ENCODE measurements at regions not wholly inside any gene's neighbourhood (a gene's known extent, or its start where the extent isn't known, plus 50 kb on each side); places are given as distances from the start of the nearest gene placed in this dataset.

DNA sequence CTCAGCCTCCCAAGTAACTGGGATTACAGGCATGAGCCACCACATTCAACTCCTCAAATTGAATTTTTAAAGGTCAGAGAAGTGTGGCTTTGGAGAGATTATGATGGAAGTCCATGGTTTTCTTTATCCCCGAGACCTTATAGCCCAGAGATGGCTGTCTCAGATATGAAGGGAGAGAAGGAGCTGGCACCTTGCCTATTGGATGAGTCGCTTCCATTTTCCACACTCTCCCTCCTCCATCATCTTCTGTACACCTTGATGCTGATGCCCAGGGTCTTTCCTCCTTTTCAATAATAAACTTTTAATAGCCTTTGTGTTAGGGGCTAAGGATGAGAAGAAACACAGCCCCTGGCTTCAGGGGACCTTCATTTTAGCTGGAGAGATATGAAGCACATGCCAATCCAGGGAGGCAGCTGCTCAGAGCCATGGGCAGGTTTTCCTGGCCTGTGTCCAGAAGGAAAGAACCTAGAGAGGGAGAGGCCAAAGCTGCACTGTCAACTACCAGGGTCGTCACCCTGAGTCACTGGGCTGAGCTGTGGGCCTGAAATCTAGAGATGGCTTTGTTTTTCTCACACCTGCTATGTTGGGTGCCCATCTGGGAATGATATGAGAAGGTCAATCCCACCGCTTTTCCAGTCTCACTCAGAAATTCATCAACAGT is 146.0 kb upstream of the SERTAD2 start:
- Histone ChIP-seq H3K4me3 (no peak overlapping the region), H3K36me3 (no peaks in the 10 kb centered on the region), H3K27me3 (replicated peaks; ENCODE audit: insufficient read depth) (no peaks in the 10 kb centered on the region), H3K9me3 (no peaks in the 10 kb centered on the region), H3K4me1 (replicated peaks) (no peaks in the 10 kb centered on the region), H3K27ac (no peak overlapping the region)
- TF ChIP-seq POLR2A (IDR thresholded peaks at IDR 0.05) (no peak), CTCF (IDR thresholded peaks at IDR 0.05) (no peak), POLR2AphosphoS5 (IDR thresholded peaks at IDR 0.05) (no peak)
- intact Hi-C loops (cut with DNase I) = no loop called here
- no peak for DNase-seq (ENCODE audit: low spot score)
- WGBS = 85% methylated on average over 4 of the region's 4 CpGs

DNA sequence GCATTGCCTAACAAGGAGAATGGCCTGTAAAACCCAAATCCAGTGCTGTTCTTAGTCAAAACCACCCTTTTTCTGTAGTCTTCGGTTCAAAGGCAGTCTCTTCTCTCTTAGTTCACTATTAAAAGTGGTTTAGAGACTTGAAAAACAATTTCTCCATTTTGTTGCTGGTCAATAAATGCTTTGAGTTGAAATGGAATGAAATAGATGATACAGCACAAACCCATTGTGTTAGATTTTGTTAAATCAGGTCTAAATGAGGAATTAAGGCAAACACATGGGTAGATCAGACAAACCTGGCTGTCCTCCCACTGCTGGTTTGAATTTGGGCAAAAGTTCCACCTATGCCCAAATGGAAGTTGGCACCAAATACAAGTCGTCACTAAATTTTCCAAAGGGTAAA is 150.1 kb upstream of the SERTAD2 start:
- no peak overlapping the region for H3K27ac ChIP-seq
- H3K36me3 ChIP-seq = no peaks in the 10 kb centered on the region
- WGBS = 87% methylated on average over 2 of the region's 2 CpGs
- H3K27me3 ChIP-seq (replicated peaks; ENCODE audit: insufficient read depth) = no peaks in the 10 kb centered on the region
- no peak for DNase-seq (ENCODE audit: low spot score)
- intact Hi-C loops (cut with DNase I) = no loop called here
- no peaks in the 10 kb centered on the region for H3K4me1 ChIP-seq (replicated peaks)
- TF ChIP-seq POLR2AphosphoS5 (IDR thresholded peaks at IDR 0.05) = no peak
- TF ChIP-seq CTCF (IDR thresholded peaks at IDR 0.05) = no peak
- TF ChIP-seq POLR2A (IDR thresholded peaks at IDR 0.05) = no peak
- H3K9me3 ChIP-seq = no peaks in the 10 kb centered on the region
- H3K4me3 ChIP-seq = no peak overlapping the region

GRCh38 chr2:64804651-64805050 is 150.9 kb upstream of the SERTAD2 start:
- intact Hi-C loops (cut with DNase I) = no loop called here
- DNase-seq (ENCODE audit: low spot score) = no peak
- no peaks in the 10 kb centered on the region for H3K9me3 ChIP-seq
- H3K4me3 ChIP-seq = no peak overlapping the region
- no peaks in the 10 kb centered on the region for H3K36me3 ChIP-seq
- H3K4me1 ChIP-seq (replicated peaks) = no peaks in the 10 kb centered on the region
- TF ChIP-seq POLR2A (IDR thresholded peaks at IDR 0.05) (no peak), CTCF (IDR thresholded peaks at IDR 0.05) (no peak), POLR2AphosphoS5 (IDR thresholded peaks at IDR 0.05) (no peak)
- H3K27ac ChIP-seq = no peak overlapping the region
- WGBS = 94% methylated on average over 3 of the region's 3 CpGs
- H3K27me3 ChIP-seq (replicated peaks; ENCODE audit: insufficient read depth) = no peaks in the 10 kb centered on the region

DNA sequence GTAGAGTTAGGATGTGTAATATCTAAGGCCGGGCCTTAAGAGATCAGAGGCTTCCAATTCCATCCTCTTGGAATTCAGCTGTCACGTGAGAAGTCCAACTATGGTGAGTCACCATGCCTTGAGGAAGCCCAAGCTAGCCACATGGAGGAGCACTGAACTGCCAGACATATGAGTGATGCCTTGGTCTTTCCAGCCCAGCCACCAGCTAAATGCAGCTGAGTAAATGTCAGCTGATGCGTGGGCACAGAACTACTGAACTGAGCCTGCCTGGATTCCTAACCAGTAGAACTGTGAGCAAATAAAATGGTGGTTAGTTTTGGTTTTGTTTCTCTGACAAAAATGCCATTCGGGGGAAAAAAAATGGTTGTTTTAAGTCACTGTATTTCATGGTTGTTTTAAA is 153.7 kb upstream of the SERTAD2 start:
- Histone ChIP-seq H3K27ac (no peak overlapping the region), H3K4me1 (replicated peaks) (no peaks in the 10 kb centered on the region), H3K9me3 (no peaks in the 10 kb centered on the region), H3K4me3 (no peak overlapping the region), H3K27me3 (replicated peaks; ENCODE audit: insufficient read depth) (no peaks in the 10 kb centered on the region), H3K36me3 (no peaks in the 10 kb centered on the region)
- intact Hi-C loops (cut with DNase I) = no loop called here
- 84% methylated on average over 4 of the region's 4 CpGs for WGBS
- no peak for DNase-seq (ENCODE audit: low spot score)
- TF ChIP-seq POLR2A (IDR thresholded peaks at IDR 0.05) (no peak), POLR2AphosphoS5 (IDR thresholded peaks at IDR 0.05) (no peak), CTCF (IDR thresholded peaks at IDR 0.05) (no peak)

- Histone ChIP-seq H3K27ac (no peak overlapping the region), H3K4me3 (no peak overlapping the region), H3K27me3 (replicated peaks; ENCODE audit: insufficient read depth) (no peaks in the 10 kb centered on the region), H3K4me1 (replicated peaks) (no peaks in the 10 kb centered on the region), H3K9me3 (no peaks in the 10 kb centered on the region), H3K36me3 (no peaks in the 10 kb centered on the region)
- WGBS = 74% methylated on average over 2 of the region's 2 CpGs
- TF ChIP-seq CTCF (IDR thresholded peaks at IDR 0.05) (no peak), POLR2AphosphoS5 (IDR thresholded peaks at IDR 0.05) (no peak), POLR2A (IDR thresholded peaks at IDR 0.05) (no peak)
- intact Hi-C loops (cut with DNase I) = no loop called here
- no peak for DNase-seq (ENCODE audit: low spot score)
These were observed 154.4 kb upstream of the SERTAD2 start for GRCh38 chr2:64808092-64808491.
